HCT116 (cell line): ENCODE measurements at regions not wholly inside any gene's neighbourhood (a gene's known extent, or its start where the extent isn't known, plus 50 kb on each side); places are given as distances from the start of the nearest gene placed in this dataset.

Source experiments
- ATAC-seq: fragments of 200-7000 bp; cut with Tn5 transposase; 2 replicates; pipeline ENCODE4 v1.9.1; 2020; ENCODE audit warnings: mild to moderate bottlenecking, moderate library complexity
- BruUV-seq: library from RNA; stranded (reverse); fragments of 400-500 nt; replicated peaks from 2 replicates; lab custom pipeline; 2021; lab: Mats Ljungman, UMichigan
- CTCF ChIA-PET: fragments of 300-600 bp; sonication (Branson Sonifier 250); formaldehyde crosslinking; loops from one replicate; lab custom pipeline; 2021; ENCODE audit warnings: antibody characterized with exemption; lab: Charles Lee
- POLR2A ChIA-PET: fragments of 300-600, 350-600 bp; sonication (Branson Sonifier 250); formaldehyde crosslinking; loops from one replicate; lab custom pipeline; 2021; ENCODE audit warnings: antibody characterized with exemption; lab: Charles Lee
- RAD21 ChIA-PET, 2 experiments: fragments of 300-600 bp; sonication (Branson Sonifier 250); formaldehyde crosslinking; loops; one replicate each; lab custom pipeline; 2023; ENCODE audit warnings: low total read pairs in 2 of 2; ENCODE audit not compliant: uncharacterized antibody in 2 of 2, unreplicated experiment in 2 of 2, low non-redundant PET in 1 of 2; lab: Charles Lee
- DNase-seq: peaks from one replicate; pipeline ENCODE4 v3.0.0-alpha.2; 2010; ENCODE audit warnings: low read depth, low spot score
- H2AFZ ChIP-seq: fragments of 200-600 bp; shearing (Covaris generic), sonication (generic); 2 replicates; pipeline ENCODE4 v1.6.1; 2017; ENCODE audit warnings: low read depth, mixed run types, mixed read lengths, antibody characterized with exemption, low read length; ENCODE audit not compliant: poor library complexity, severe bottlenecking
- H3K27ac ChIP-seq: 2 replicates; pipeline ENCODE4 v1.5.1; 2012; ENCODE audit warnings: low read depth, low read length
- H3K27me3 ChIP-seq: fragments of 200-600 bp; sonication (generic); 2 replicates; pipeline ENCODE4 v1.6.1; 2016; ENCODE audit warnings: mixed run types, low read length, mixed read lengths; ENCODE audit not compliant: insufficient read depth
- H3K36me3 ChIP-seq, 2 experiments: fragments of 200-500 bp in 1 of 2; fragments of 200-600 bp in 1 of 2; sonication (Bioruptor generic) in 1 of 2; sonication (generic) in 1 of 2; 2 replicates each; pipeline versions ENCODE4 v1.5.1 to v1.6.1; 2014 to 2016; ENCODE audit warnings: low read length in 2 of 2, inconsistent platforms in 1 of 2, mixed read lengths in 1 of 2, mixed run types in 1 of 2; ENCODE audit not compliant: insufficient read depth in 2 of 2, control insufficient read depth in 1 of 2
- H3K4me1 ChIP-seq, 2 experiments: fragments of 200-600 bp in 1 of 2; sonication (generic) in 1 of 2; 2 replicates each; pipeline versions ENCODE4 v1.5.1 to v1.6.1; 2012 to 2017; ENCODE audit warnings: low read length in 2 of 2, inconsistent platforms in 1 of 2, mild to moderate bottlenecking in 1 of 2, mixed read lengths in 1 of 2, mixed run types in 1 of 2, moderate library complexity in 1 of 2; ENCODE audit not compliant: insufficient read depth in 2 of 2, control insufficient read depth in 1 of 2
- H3K4me2 ChIP-seq: fragments of 200-600 bp; sonication (generic); 2 replicates; pipeline ENCODE4 v1.6.1; 2017; ENCODE audit warnings: mixed run types, low read length, mixed read lengths
- H3K4me3 ChIP-seq, 2 experiments: fragments of 200-600 bp in 1 of 2; sonication (generic) in 1 of 2; replicated peaks in 1 of 2; 2 replicates each; pipeline ENCODE4 v1.5.1; 2011 to 2016; ENCODE audit warnings: low read length in 2 of 2, control low read depth in 1 of 2, low read depth in 1 of 2, mild to moderate bottlenecking in 1 of 2, mixed read lengths in 1 of 2, mixed run types in 1 of 2
- H3K79me2 ChIP-seq: fragments of 200-600 bp; sonication (generic); 2 replicates; pipeline ENCODE4 v1.6.1; 2017; ENCODE audit warnings: mild to moderate bottlenecking, mixed run types, low read length, moderate library complexity, mixed read lengths; ENCODE audit not compliant: insufficient read depth
- H3K9ac ChIP-seq: fragments of 200-600 bp; sonication (generic); 2 replicates; pipeline ENCODE4 v1.6.1; 2016; ENCODE audit warnings: low read length, mixed read lengths
- H3K9me2 ChIP-seq: fragments of 200-600 bp; sonication (generic), shearing (Covaris generic); 2 replicates; pipeline ENCODE4 v1.6.1; 2017; ENCODE audit warnings: mixed run types, mild to moderate bottlenecking, moderate library complexity; ENCODE audit not compliant: insufficient read depth
- H3K9me3 ChIP-seq, 2 experiments: fragments of 200-500 bp in 1 of 2; fragments of 200-600 bp in 1 of 2; sonication (Bioruptor generic) in 1 of 2; sonication (generic) in 1 of 2; 2 replicates each; pipeline ENCODE4 v1.6.1; 2014 to 2017; ENCODE audit warnings: low read length in 2 of 2, mixed read lengths in 2 of 2, inconsistent platforms in 1 of 2, low read depth in 1 of 2, mild to moderate bottlenecking in 1 of 2, mixed run types in 1 of 2, moderate library complexity in 1 of 2; ENCODE audit not compliant: control insufficient read depth in 1 of 2, insufficient read depth in 1 of 2
- H4K20me1 ChIP-seq: fragments of 200-600 bp; sonication (generic), shearing (Covaris generic); 2 replicates; pipeline ENCODE4 v1.6.1; 2017; ENCODE audit warnings: mixed run types, mild to moderate bottlenecking, moderate library complexity; ENCODE audit not compliant: insufficient read depth
- CEBPB ChIP-seq: IDR thresholded peaks from 2 replicates; pipeline ENCODE4 v1.6.1; 2012; ENCODE audit warnings: low read depth
- FOSL1 ChIP-seq: IDR thresholded peaks from 2 replicates; pipeline ENCODE4 v1.6.1; 2012; ENCODE audit warnings: low read depth
- POLR2AphosphoS5 ChIP-seq: IDR thresholded peaks from 2 replicates; pipeline ENCODE4 v1.6.1; 2011; ENCODE audit warnings: mild to moderate bottlenecking, low read depth, low read length, moderate library complexity
- RAD21 ChIP-seq: IDR thresholded peaks from 2 replicates; pipeline ENCODE4 v1.6.1; 2012; ENCODE audit warnings: low read depth, mild to moderate bottlenecking
- SIN3A ChIP-seq: IDR thresholded peaks from 2 replicates; pipeline ENCODE4 v1.6.1; 2012; ENCODE audit warnings: low read depth
- YY1 ChIP-seq: IDR thresholded peaks from 2 replicates; pipeline ENCODE4 v1.6.1; 2011; ENCODE audit warnings: low read length, low read depth, moderate library complexity, mild to moderate bottlenecking; ENCODE audit not compliant: insufficient replicate concordance; ENCODE audit errors: extremely low read depth
- ZNF274 ChIP-seq: fragments of 200-500 bp; sonication (Bioruptor generic); IDR thresholded peaks from 2 replicates; pipeline ENCODE4 v1.6.1; 2014; ENCODE audit warnings: mild to moderate bottlenecking, low read depth, low read length, inconsistent platforms
- intact Hi-C: fragments of 100-400 bp; cut with micrococcal nuclease; formaldehyde crosslinking; loops from 2 replicates; pipeline ENCODE4 v1.10.0; 2022
- TF ChIP-seq, protein P1 (sequence below): IDR thresholded peaks from 2 replicates; pipeline ENCODE4 v1.6.1; 2012
- TF ChIP-seq, protein P2 (sequence below): IDR thresholded peaks from 2 replicates; pipeline ENCODE4 v1.6.1; 2011; ENCODE audit warnings: mild to moderate bottlenecking, low read length, moderate library complexity; ENCODE audit not compliant: insufficient replicate concordance; ENCODE audit errors: extremely low read depth
- TF ChIP-seq, protein P3 (sequence below): IDR thresholded peaks from 2 replicates; pipeline ENCODE4 v1.6.1; 2012; ENCODE audit warnings: low read depth

DNA sequence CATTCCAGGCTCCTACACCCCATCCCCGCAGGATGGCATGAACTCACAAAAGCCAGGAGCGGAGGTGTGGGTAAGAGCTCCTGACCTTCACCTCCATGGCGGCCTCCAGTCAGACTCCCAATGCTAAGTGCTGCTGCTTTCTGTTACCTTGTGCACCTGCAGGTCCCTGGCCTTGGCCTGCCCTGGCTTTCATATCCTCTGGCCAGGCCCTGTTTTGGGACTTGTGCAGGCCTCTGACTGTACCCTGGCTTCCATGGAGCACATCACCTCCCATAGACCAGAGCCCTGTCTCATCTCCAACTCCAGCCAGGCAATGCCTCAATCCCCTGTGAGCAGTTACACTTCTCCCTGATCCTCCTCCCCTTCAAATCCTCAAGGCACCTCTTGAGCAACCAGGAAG, 124.5 kb downstream of the MED10 start:
- DNase-seq: no peak
- H3K36me3 ChIP-seq: no peaks in the 10 kb centered on the region
- POLR2A ChIA-PET: no interaction called here
- no TSS peak for BruUV-seq
- H3K9me2 ChIP-seq: no peaks in the 10 kb centered on the region
- RAD21 ChIA-PET: no interaction called here
- no peaks in the 10 kb centered on the region for H3K4me1 ChIP-seq
- TF ChIP-seq FOSL1 (no peak), CEBPB (no peak), YY1 (no peak), SIN3A (no peak), ZNF274 (no peak), RAD21 (no peak), POLR2AphosphoS5 (no peak)
- TF ChIP-seq, protein P1, sequence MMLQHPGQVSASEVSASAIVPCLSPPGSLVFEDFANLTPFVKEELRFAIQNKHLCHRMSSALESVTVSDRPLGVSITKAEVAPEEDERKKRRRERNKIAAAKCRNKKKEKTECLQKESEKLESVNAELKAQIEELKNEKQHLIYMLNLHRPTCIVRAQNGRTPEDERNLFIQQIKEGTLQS: no peak
- TF ChIP-seq, protein P2, sequence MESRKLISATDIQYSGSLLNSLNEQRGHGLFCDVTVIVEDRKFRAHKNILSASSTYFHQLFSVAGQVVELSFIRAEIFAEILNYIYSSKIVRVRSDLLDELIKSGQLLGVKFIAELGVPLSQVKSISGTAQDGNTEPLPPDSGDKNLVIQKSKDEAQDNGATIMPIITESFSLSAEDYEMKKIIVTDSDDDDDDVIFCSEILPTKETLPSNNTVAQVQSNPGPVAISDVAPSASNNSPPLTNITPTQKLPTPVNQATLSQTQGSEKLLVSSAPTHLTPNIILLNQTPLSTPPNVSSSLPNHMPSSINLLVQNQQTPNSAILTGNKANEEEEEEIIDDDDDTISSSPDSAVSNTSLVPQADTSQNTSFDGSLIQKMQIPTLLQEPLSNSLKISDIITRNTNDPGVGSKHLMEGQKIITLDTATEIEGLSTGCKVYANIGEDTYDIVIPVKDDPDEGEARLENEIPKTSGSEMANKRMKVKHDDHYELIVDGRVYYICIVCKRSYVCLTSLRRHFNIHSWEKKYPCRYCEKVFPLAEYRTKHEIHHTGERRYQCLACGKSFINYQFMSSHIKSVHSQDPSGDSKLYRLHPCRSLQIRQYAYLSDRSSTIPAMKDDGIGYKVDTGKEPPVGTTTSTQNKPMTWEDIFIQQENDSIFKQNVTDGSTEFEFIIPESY: no peak
- TF ChIP-seq, protein P3, sequence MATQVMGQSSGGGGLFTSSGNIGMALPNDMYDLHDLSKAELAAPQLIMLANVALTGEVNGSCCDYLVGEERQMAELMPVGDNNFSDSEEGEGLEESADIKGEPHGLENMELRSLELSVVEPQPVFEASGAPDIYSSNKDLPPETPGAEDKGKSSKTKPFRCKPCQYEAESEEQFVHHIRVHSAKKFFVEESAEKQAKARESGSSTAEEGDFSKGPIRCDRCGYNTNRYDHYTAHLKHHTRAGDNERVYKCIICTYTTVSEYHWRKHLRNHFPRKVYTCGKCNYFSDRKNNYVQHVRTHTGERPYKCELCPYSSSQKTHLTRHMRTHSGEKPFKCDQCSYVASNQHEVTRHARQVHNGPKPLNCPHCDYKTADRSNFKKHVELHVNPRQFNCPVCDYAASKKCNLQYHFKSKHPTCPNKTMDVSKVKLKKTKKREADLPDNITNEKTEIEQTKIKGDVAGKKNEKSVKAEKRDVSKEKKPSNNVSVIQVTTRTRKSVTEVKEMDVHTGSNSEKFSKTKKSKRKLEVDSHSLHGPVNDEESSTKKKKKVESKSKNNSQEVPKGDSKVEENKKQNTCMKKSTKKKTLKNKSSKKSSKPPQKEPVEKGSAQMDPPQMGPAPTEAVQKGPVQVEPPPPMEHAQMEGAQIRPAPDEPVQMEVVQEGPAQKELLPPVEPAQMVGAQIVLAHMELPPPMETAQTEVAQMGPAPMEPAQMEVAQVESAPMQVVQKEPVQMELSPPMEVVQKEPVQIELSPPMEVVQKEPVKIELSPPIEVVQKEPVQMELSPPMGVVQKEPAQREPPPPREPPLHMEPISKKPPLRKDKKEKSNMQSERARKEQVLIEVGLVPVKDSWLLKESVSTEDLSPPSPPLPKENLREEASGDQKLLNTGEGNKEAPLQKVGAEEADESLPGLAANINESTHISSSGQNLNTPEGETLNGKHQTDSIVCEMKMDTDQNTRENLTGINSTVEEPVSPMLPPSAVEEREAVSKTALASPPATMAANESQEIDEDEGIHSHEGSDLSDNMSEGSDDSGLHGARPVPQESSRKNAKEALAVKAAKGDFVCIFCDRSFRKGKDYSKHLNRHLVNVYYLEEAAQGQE: no peak
- no peak overlapping the region for H2AFZ ChIP-seq
- H3K4me2 ChIP-seq: no peak overlapping the region
- no peaks in the 10 kb centered on the region for H3K79me2 ChIP-seq
- intact Hi-C loops: no loop called here
- H3K9ac ChIP-seq: no peak overlapping the region
- H3K4me3 ChIP-seq: no peak overlapping the region
- CTCF ChIA-PET: no interaction called here
- no peak overlapping the region for H3K27ac ChIP-seq
- no peaks in the 10 kb centered on the region for H3K9me3 ChIP-seq
- peaks cover 10% of the 10 kb centered on the region; the same call in 1 of the 2 replicates for H3K27me3 ChIP-seq
- ATAC-seq: no peak
- no peaks in the 10 kb centered on the region for H4K20me1 ChIP-seq
